ENCODE measurements at regions not wholly inside any gene's neighbourhood (a gene's known extent, or its start where the extent isn't known, plus 50 kb on each side); places are given as distances from the start of the nearest gene placed in this dataset.

GRCh38 chr2:237150186-237150585 is 64.5 kb downstream of the COPS8 start:
- DNase-seq, result no peak

GRCh38 chr2:237150831-237151375 is 65.2 kb downstream of the COPS8 start:
- no peak for DNase-seq

DNA sequence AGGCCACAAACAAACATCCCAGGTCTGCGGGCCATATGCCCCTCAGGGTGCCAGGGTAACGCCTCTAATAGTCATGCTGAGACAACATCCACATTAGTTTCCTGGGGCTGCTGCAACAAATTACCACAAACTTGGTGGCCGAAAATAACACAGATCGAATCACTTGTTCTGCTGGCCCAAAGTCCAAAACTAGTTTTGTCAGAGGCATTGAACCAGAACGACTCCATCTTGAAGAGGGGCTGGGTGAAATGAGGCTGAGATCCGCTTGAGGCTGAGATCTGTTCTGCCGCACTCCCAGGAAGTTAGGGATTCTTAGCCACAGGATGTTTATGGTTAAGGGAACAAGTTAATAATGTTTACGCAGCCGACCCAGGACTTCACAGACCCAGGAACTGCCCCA is 66.7 kb downstream of the COPS8 start:
- DNase-seq, result no peak

DNA sequence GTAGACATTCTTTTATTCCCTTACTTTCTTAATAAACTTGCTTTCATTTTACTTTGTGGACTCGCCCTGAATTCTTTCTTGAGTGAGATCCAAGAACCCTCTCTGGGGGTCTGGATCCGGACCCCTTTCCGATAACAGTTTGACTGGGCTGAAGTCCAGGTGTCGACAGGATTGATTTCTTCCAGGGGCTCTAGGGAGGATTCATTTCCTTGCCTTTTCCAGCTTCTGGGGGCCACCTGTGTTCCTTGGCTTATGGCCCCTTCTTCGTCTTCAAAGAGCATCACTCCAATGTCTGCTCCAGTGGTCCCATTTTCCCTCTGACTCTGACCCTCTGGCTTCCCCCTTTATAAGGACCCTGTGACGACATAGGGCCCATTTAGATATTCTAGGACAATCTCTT is 67.5 kb downstream of the COPS8 start:
- DNase-seq, result no peak

DNA sequence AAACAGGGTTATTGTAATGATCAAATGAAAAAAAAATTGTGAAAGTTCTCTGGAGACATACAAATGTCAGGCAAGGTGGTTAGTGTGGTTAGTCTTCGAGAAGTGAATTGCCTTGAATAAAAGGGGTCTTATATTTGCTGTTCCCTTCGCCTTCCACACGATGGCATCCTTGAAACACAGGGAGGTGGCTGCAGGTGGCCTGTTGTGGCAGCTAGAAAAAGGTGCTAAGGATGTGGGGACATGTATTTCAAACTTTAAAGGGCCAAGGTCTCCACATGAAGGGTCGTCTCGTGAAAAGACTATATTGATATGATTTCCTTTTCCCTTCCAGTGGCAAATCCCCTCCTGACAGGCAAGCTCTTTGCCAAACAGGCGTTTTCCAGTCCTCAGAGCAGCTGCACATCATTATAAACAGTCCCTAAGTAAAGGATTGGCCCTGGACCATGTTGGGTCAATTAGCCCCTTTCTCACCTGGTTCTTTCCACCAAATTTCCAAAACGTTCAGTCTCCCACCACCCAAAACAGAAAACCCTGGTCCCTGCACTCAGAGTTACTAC is 68.5 kb downstream of the COPS8 start:
- DNase-seq, result peak; percentile 4

GRCh38 chr2:237154884-237155851 is 69.5 kb downstream of the COPS8 start:
- DNase-seq, result no peak

DNA sequence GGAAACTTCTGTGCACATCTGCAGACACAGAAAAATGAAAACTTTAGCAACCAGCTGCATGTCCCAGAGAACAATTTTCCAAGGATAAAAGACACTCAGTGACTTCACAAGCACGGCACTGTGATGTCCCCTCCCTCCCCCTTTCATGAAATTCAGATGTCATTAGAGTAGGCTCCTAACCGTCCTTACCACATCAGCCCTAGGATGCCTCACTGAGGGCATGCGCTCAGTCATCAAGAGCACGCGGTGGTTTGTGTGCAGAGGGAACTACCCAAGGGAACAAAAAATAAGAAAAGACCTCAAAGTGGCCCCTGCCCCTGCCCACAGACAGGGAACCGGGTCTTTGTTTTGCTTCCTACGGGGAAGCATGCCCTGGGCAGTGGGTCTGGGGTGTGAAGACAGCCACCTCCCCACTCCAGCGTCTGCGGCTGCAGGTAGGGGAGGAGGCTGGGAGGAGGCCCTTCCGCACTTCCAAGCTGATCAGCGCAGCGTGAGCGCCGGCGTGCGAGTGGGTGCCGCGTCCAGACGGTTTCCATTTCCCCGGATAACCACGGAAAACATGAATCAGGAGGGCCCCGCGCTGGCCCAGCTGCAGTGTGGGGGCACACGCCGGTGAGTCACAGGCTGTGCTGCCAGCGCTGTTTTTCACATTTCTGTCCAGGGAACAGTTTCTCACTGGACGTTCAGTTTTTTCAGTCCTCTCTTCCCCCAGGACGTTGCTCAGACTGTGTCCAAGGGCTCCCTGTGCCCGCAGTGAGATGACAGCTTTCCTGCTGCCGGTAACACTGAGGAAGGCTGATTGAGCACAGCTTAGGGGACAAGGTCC is 70.6 kb downstream of the COPS8 start:
- DNase-seq, result no peak

- DNase-seq, result peak; percentile 3
Measured at GRCh38 chr2:237156857-237157779, 71.4 kb downstream of the COPS8 start.

- DNase-seq, result no peak
Measured at GRCh38 chr2:237157780-237158102, 72.1 kb downstream of the COPS8 start.

DNA sequence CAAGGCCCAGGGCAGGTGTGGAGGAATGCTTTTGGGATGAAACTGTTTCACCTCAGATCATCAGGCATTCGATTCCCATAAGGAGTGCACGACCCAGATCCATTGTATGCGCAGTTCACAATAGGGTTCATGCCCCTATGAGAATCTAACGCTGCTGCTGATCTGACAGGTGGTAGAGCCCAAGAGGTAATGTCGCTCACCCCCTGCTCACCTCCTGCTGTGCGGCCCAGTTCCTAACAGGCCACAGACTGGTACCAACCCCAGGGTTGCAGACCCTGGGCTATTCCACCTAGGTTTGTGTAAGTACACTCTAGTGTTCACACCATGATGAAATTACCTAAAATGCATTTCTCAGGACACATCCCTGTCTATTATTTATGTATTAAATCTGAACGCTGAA is 72.5 kb downstream of the COPS8 start:
- no peak for DNase-seq

GRCh38 chr2:237159006-237159911 is 73.6 kb downstream of the COPS8 start:
- DNase-seq, result no peak

DNA sequence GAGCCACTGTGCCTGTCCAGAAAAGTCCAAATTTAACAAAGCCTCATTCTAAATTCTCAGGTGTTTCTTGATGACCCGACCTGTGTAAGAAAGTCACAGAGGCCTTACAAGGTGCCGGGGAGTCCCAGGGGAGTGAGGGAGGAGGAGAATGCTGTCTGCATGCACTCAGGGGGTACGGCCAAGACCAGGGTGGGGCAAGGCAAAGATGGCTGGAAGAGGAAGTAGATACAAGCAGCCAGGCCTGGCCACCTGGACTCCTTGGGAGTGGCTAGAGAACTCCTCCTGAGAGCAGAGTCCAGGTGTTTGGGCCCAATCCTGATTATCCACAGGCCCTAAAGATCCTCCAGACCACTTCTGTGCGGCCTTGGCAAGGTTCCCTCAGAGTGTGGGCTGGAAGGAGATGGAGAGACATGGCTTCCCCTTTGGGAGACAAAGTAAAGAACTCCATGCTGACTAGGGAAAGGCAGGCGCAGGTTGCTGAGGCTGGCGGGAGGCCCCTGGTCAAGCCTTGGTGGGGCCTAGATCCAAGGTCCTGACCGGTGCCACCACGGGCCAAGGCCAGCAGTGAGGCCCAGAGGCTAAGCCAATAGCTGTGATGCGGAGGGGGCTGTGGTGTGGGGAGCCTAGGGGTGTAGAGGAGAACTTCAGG is 74.7 kb downstream of the COPS8 start:
- no peak for DNase-seq

GRCh38 chr2:237161189-237161588 is 75.5 kb downstream of the COPS8 start:
- DNase-seq, result no peak

- DNase-seq, result no peak
Measured at GRCh38 chr2:237162959-237163358, 77.3 kb downstream of the COPS8 start.

GRCh38 chr2:237164474-237165042 is 78.9 kb downstream of the COPS8 start:
- DNase-seq, result no peak

- DNase-seq, result peak; percentile 1
Measured at GRCh38 chr2:237165405-237166276, 80.0 kb downstream of the COPS8 start.

DNA sequence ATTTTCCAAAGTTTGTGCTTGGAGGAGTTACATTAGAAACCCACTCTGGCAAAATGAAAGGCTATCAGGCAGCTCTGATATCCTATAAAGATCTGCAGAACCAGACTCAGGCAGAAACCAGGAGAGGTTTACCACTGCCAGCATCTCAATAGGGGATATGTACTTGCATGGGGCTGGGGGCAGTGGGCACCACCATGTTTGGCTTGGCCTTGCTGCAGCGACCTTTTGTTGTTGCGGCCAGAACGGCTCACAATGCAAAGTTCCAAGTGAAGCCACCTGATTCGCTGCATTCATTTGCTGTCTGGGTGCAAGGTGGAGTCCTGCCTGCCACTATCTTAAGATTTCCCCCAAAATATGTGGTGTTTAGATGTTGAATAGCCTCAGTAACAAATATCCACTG is 81.3 kb downstream of the COPS8 start:
- DNase-seq, result no peak

- no peak for DNase-seq
Measured at GRCh38 chr2:237167934-237168333, 82.2 kb downstream of the COPS8 start.

DNA sequence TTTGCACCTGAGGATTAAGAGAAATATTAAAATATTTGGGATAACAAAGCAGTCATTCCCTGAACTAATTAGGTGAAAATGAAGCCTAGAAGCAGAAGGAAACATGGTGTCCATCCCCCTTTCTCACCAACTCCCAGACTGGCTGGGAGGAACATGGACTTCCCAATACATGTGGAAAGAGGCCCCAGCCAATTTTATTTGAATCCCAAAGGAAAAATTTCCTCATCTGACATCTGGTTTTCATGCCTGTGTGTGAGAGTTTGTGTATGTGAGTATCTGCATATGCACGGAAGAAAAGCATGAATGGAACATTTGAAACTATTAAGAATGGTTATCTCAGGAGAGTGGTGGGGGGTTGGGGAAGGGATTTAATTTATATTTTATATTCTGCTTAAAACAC is 84.3 kb downstream of the COPS8 start:
- DNase-seq, result no peak

All from NCI-H526 treated with DMSO at 0.1 percent for 48 hours (cell line).